ENCODE measurements at regions not wholly inside any gene's neighbourhood (a gene's known extent, or its start where the extent isn't known, plus 50 kb on each side); places are given as distances from the start of the nearest gene placed in this dataset.
"Not testable (repeated sequence)": the region's sequence is repeated elsewhere in the genome, so short reads cannot be mapped to it uniquely, and the experiment has no call there.

GRCh38 chr12:23380419-23381100 is 568.9 kb downstream of the SOX5 start:
- DNase-seq: no peak
- H3K4me1 Mint-ChIP-seq: no peaks in the 10 kb centered on the region
- H3K9me3 Mint-ChIP-seq: peaks cover 19 to 21% of the 10 kb centered on the region in 2 donors
- H3K36me3 Mint-ChIP-seq: no peaks in the 10 kb centered on the region
- H3K27me3 Mint-ChIP-seq: no peaks in the 10 kb centered on the region
- H3K27ac Mint-ChIP-seq: no peak overlapping the region
- ATAC-seq (replicated peaks): no peak
- H3K4me3 Mint-ChIP-seq: no peak overlapping the region

GRCh38 chr12:23388898-23389297 is 560.6 kb downstream of the SOX5 start:
- not testable (repeated sequence) for H3K36me3 Mint-ChIP-seq; H3K27ac Mint-ChIP-seq; H3K27me3 Mint-ChIP-seq; H3K4me1 Mint-ChIP-seq; H3K4me3 Mint-ChIP-seq; DNase-seq; ATAC-seq (replicated peaks)
- H3K9me3 Mint-ChIP-seq: peaks cover 5 to 12% of the 10 kb centered on the region in 2 donors

GRCh38 chr12:23389315-23389714 is 560.2 kb downstream of the SOX5 start:
- H3K36me3 Mint-ChIP-seq; H3K27ac Mint-ChIP-seq; H3K27me3 Mint-ChIP-seq; H3K4me1 Mint-ChIP-seq; ATAC-seq (replicated peaks); DNase-seq; H3K4me3 Mint-ChIP-seq: not testable (repeated sequence)
- H3K9me3 Mint-ChIP-seq: peaks cover 5 to 14% of the 10 kb centered on the region in 2 donors

- H3K4me3 Mint-ChIP-seq: no peak overlapping the region
- no peak overlapping the region for H3K27ac Mint-ChIP-seq
- peaks cover 2 to 4% of the 10 kb centered on the region in 2 donors for H3K9me3 Mint-ChIP-seq
- H3K27me3 Mint-ChIP-seq: no peaks in the 10 kb centered on the region
- H3K36me3 Mint-ChIP-seq: no peaks in the 10 kb centered on the region
- DNase-seq (no peak), ATAC-seq (replicated peaks) (no peak)
- no peaks in the 10 kb centered on the region for H3K4me1 Mint-ChIP-seq
These were observed 550.0 kb downstream of the SOX5 start for GRCh38 chr12:23399402-23399933.

- Mint-ChIP-seq H3K9me3 (peaks cover 0 to 13% of the 10 kb centered on the region in 2 donors), H3K27me3 (no peaks in the 10 kb centered on the region), H3K36me3 (no peaks in the 10 kb centered on the region), H3K4me3 (no peak overlapping the region), H3K4me1 (no peaks in the 10 kb centered on the region), H3K27ac (no peak overlapping the region)
- DNase-seq (no peak), ATAC-seq (replicated peaks) (no peak)
These were observed 534.3 kb downstream of the SOX5 start for GRCh38 chr12:23415180-23415579.

DNA sequence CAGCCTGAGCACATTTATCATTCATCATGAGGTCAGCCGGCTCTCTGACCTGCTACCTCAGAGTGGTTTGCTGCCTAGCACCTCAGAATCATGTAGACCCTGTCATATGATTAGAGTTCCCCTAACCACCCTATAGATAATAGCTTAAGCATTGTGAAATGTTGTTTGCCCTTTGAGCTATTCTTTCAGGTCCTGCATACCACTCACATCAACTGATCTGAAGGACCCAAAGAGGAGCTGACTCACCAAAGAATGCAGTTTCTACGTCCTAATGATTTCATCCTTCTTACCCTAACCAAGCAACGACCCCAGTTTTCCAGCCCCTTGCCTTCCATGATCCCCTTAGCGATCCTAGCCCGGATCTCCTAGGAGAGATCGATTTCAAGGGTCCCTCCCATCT is 527.9 kb downstream of the SOX5 start:
- Mint-ChIP-seq H3K27me3 (no peaks in the 10 kb centered on the region), H3K36me3 (no peaks in the 10 kb centered on the region), H3K27ac (no peak overlapping the region), H3K4me1 (no peaks in the 10 kb centered on the region), H3K4me3 (no peak overlapping the region), H3K9me3 (peaks cover 0 to 8% of the 10 kb centered on the region in 2 donors)
- ATAC-seq (replicated peaks) (no peak), DNase-seq (no peak)

- no peak overlapping the region for H3K27ac Mint-ChIP-seq
- no peak for DNase-seq
- no peak overlapping the region for H3K4me3 Mint-ChIP-seq
- no peaks in the 10 kb centered on the region for H3K27me3 Mint-ChIP-seq
- H3K36me3 Mint-ChIP-seq: no peaks in the 10 kb centered on the region
- peaks cover 0 to 8% of the 10 kb centered on the region in 2 donors for H3K9me3 Mint-ChIP-seq
- H3K4me1 Mint-ChIP-seq: no peaks in the 10 kb centered on the region
- no peak for ATAC-seq (replicated peaks)
These were observed 526.3 kb downstream of the SOX5 start for GRCh38 chr12:23423097-23423687.

GRCh38 chr12:23423796-23424195 is 525.7 kb downstream of the SOX5 start:
- Mint-ChIP-seq H3K27ac (no peak overlapping the region), H3K4me1 (no peaks in the 10 kb centered on the region), H3K27me3 (no peaks in the 10 kb centered on the region), H3K4me3 (no peak overlapping the region), H3K36me3 (no peaks in the 10 kb centered on the region), H3K9me3 (peaks cover 0 to 6% of the 10 kb centered on the region in 2 donors)
- no peak for DNase-seq
- ATAC-seq (replicated peaks): no peak

GRCh38 chr12:23424685-23425084 is 524.8 kb downstream of the SOX5 start:
- H3K36me3 Mint-ChIP-seq: no peaks in the 10 kb centered on the region
- ATAC-seq (replicated peaks): no peak

DNA sequence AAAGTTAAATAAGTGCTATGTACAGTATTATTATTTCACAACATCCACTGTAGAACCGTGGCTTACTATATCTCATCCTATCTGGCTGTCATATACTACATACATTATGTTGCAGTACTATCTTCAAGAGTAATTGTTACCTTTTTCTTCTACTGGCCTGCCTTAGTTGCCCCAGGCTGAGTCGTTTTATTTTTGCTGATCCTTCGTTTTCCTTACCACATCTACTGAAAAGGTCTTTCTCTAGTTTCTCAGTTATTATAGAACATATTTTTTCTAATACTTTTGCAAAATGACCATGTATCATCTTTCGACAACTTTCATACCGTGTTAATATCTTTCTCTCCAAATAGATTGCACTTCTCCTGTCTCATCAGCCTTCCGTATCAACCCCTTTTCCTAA is 523.1 kb downstream of the SOX5 start:
- Mint-ChIP-seq H3K4me3 (no peak overlapping the region), H3K27me3 (no peaks in the 10 kb centered on the region), H3K27ac (no peak overlapping the region), H3K36me3 (no peaks in the 10 kb centered on the region), H3K9me3 (peaks cover 0 to 4% of the 10 kb centered on the region in 2 donors), H3K4me1 (no peaks in the 10 kb centered on the region)
- DNase-seq: no peak
- no peak for ATAC-seq (replicated peaks)

More at GRCh38 chr12:23424685-23425084, 524.8 kb downstream of the SOX5 start:
- Mint-ChIP-seq H3K4me3 (no peak overlapping the region), H3K4me1 (no peaks in the 10 kb centered on the region), H3K27ac (no peak overlapping the region), H3K27me3 (no peaks in the 10 kb centered on the region), H3K9me3 (peaks cover 0 to 4% of the 10 kb centered on the region in 2 donors)
- no peak for DNase-seq

DNA sequence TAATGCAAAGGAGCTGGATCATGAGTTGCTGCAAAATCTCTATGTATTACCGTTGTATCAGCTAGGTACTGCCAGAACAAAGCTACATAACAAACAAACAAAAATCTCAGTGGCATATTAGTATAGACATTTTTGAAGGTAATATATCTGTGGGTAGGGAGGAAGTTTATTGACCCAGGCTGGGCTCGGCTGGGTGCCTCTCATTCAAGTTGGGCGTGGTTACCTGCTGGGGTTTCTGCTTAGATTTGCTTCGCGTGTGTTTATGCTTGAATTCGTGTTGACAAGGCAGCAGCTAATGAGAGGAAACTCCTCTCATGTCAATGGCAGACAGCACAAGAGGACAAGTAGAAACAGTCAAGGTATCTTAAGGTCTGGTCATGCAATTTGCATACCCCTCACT is 520.7 kb downstream of the SOX5 start:
- H3K4me1 Mint-ChIP-seq: no peaks in the 10 kb centered on the region

DNA sequence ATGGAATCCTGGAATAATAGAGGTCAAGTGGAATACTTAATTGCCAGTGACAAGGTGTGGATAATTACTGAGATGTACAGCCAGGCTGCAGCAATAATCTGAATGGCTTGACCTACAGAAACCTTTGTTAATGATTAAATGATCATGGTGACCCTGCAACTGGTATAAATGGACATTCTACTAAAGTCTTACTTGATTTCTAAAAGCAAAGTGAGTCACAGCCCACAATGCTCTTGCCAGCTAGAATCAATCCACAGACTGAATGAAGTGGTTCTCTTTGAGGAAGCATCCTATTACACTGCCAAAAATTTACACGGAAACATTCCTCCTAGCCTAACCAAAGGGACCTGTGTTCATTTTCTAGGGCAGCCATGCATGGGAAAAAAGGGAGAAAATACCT is 518.5 kb downstream of the SOX5 start:
- no peaks in the 10 kb centered on the region for H3K27me3 Mint-ChIP-seq
- no peaks in the 10 kb centered on the region for H3K36me3 Mint-ChIP-seq
- H3K4me3 Mint-ChIP-seq: no peak overlapping the region
- no peaks in the 10 kb centered on the region for H3K4me1 Mint-ChIP-seq
- ATAC-seq (replicated peaks) (no peak), DNase-seq (no peak)
- peaks cover 7 to 9% of the 10 kb centered on the region in 2 donors for H3K9me3 Mint-ChIP-seq
- no peak overlapping the region for H3K27ac Mint-ChIP-seq

More for the DNA sequence above, 520.7 kb downstream of the SOX5 start:
- Mint-ChIP-seq H3K36me3 (no peaks in the 10 kb centered on the region), H3K27ac (no peak overlapping the region), H3K4me3 (no peak overlapping the region), H3K27me3 (no peaks in the 10 kb centered on the region), H3K9me3 (peaks cover 0 to 5% of the 10 kb centered on the region in 2 donors)
- DNase-seq (no peak), ATAC-seq (replicated peaks) (no peak)

GRCh38 chr12:23433121-23433520 is 516.3 kb downstream of the SOX5 start:
- H3K36me3 Mint-ChIP-seq: no peaks in the 10 kb centered on the region
- no peak overlapping the region for H3K27ac Mint-ChIP-seq
- H3K4me3 Mint-ChIP-seq: no peak overlapping the region
- no peaks in the 10 kb centered on the region for H3K4me1 Mint-ChIP-seq
- H3K9me3 Mint-ChIP-seq: peaks cover 10 to 14% of the 10 kb centered on the region in 2 donors
- ATAC-seq (replicated peaks): no peak
- no peak for DNase-seq
- no peaks in the 10 kb centered on the region for H3K27me3 Mint-ChIP-seq

DNA sequence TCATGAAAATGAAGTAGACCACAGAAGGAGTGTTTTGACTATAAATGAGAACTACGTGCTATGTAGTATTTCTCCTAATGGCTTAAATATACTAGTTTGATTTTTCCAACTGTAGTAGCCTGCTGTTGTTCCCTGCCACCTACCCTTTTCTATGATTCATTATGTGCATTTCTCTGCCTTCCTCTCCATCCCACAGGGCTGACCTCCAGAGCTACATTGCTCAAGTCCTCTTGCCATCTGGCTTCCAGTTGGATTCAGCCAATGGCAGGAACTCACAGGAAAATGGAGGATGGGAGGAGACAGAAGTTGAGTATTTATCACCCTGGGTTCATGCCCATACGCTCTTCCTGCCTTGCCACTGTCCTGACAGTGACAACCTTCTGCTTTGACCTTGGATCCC is 515.3 kb downstream of the SOX5 start:
- no peaks in the 10 kb centered on the region for H3K4me1 Mint-ChIP-seq
- no peak overlapping the region for H3K27ac Mint-ChIP-seq
- DNase-seq (no peak), ATAC-seq (replicated peaks) (no peak)
- H3K36me3 Mint-ChIP-seq: no peaks in the 10 kb centered on the region
- peaks cover 18% of the 10 kb centered on the region in 2 donors for H3K9me3 Mint-ChIP-seq
- H3K4me3 Mint-ChIP-seq: no peak overlapping the region
- no peaks in the 10 kb centered on the region for H3K27me3 Mint-ChIP-seq

DNA sequence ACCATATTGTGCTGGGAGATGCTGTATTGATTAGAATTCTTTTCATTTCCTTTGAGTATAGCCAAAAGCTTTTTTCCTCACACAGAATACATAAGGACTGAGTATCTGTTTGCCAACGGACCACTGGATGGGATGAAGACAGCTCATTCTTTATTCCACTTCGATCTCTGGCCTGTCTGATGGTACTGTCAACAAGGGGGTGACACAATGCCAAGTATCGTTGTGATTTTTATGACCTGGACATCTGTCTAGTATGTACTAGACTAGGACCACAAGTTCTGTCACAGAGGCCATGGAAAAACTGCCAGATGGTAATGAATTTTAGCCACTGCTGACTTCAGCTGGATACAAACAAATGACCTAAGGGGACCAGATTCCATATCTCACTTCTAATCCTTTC is 502.7 kb downstream of the SOX5 start:
- Mint-ChIP-seq H3K4me1 (no peaks in the 10 kb centered on the region), H3K27me3 (no peaks in the 10 kb centered on the region), H3K4me3 (no peak overlapping the region), H3K36me3 (no peaks in the 10 kb centered on the region), H3K9me3 (peaks cover 0 to 2% of the 10 kb centered on the region in 2 donors), H3K27ac (no peak overlapping the region)
- ATAC-seq (replicated peaks): no peak
- no peak for DNase-seq
